ENCODE measurements at regions not wholly inside any gene's neighbourhood (a gene's known extent, or its start where the extent isn't known, plus 50 kb on each side); places are given as distances from the start of the nearest gene placed in this dataset.

GRCh38 chr4:138317175-138317748 is 75.1 kb upstream of the SLC7A11 start:
- TF ChIP-seq CTCF (IDR thresholded peaks at IDR 0.05): no peak
- TF ChIP-seq POLR2A (IDR thresholded peaks at IDR 0.05): no peak
